Immature natural killer cell (primary cell): ENCODE measurements at regions not wholly inside any gene's neighbourhood (a gene's known extent, or its start where the extent isn't known, plus 50 kb on each side); places are given as distances from the start of the nearest gene placed in this dataset.

ENCODE experiments used
- DNase-seq, 3 donors: peaks; one replicate each; pipeline ENCODE4 v3.0.0; 2022; ENCODE audit warnings: mixed read lengths in 1 of 3
- H3K27ac Mint-ChIP-seq, 6 donors: one replicate each; pipeline ENCODE4 v1.8.0; 2020; ENCODE audit warnings: mixed read lengths in 6 of 6, mild to moderate bottlenecking in 5 of 6, inconsistent platforms in 4 of 6, moderate library complexity in 3 of 6
- H3K27me3 Mint-ChIP-seq, 3 donors: one replicate each; pipeline ENCODE4 v1.8.0; 2020 to 2021; ENCODE audit warnings: low read depth in 3 of 3, mild to moderate bottlenecking in 3 of 3, mixed read lengths in 3 of 3, moderate library complexity in 3 of 3, inconsistent platforms in 1 of 3
- H3K36me3 Mint-ChIP-seq, 3 donors: one replicate each; pipeline ENCODE4 v1.8.0; 2020; ENCODE audit warnings: mixed read lengths in 3 of 3, inconsistent platforms in 2 of 3, mild to moderate bottlenecking in 2 of 3
- H3K4me1 Mint-ChIP-seq, 2 donors: one replicate each; pipeline ENCODE4 v1.8.0; 2020; ENCODE audit warnings: inconsistent platforms in 2 of 2, mild to moderate bottlenecking in 2 of 2, mixed read lengths in 2 of 2, moderate library complexity in 1 of 2
- H3K4me3 Mint-ChIP-seq, 5 donors: one replicate each; pipeline ENCODE4 v1.8.0; 2020; ENCODE audit warnings: mild to moderate bottlenecking in 5 of 5, mixed read lengths in 5 of 5, inconsistent platforms in 3 of 5, moderate library complexity in 3 of 5
- H3K9me3 Mint-ChIP-seq, 6 donors: one replicate each; pipeline ENCODE4 v1.8.0; 2020; ENCODE audit warnings: mild to moderate bottlenecking in 6 of 6, mixed read lengths in 6 of 6, inconsistent platforms in 4 of 6, moderate library complexity in 3 of 6

DNA sequence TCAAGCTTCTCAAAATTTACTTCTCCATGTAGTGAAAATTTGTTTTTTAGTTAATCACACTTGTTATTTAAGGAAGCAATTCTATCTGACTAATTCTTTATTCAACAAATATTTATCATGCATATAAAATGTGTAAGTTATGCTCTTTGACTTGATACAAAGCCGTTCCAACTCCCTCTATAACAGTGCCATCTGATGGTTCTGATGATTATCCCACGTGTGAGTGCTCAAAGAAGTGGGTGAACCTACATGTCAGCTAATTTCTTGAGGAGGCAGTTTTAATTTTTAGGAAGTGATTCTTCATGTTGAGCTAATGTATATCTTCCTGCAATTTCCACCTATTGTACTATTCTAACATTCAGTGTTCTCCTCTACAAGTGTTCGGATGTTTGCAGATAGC is 88.8 kb upstream of the BRINP1 start:
- Mint-ChIP-seq H3K4me1 (no peaks in the 10 kb centered on the region), H3K36me3 (no peaks in the 10 kb centered on the region), H3K9me3 (peaks cover 0 to 12% (median 3%) of the 10 kb centered on the region in 6 donors), H3K4me3 (no peak overlapping the region), H3K27me3 (peaks cover 0 to 4% (median 2%) of the 10 kb centered on the region in 3 donors), H3K27ac (no peak overlapping the region)
- DNase-seq = no peak

- no peak for DNase-seq
- Mint-ChIP-seq H3K4me3 (no peak overlapping the region), H3K9me3 (peaks cover 0 to 7% (median 5%) of the 10 kb centered on the region in 6 donors), H3K36me3 (no peaks in the 10 kb centered on the region), H3K27ac (no peak overlapping the region), H3K4me1 (no peaks in the 10 kb centered on the region), H3K27me3 (peaks cover 0 to 2% (median 0%) of the 10 kb centered on the region in 3 donors)
These were observed 84.7 kb upstream of the BRINP1 start for GRCh38 chr9:119453980-119454379.

GRCh38 chr9:119453490-119453911 is 84.3 kb upstream of the BRINP1 start:
- H3K27ac Mint-ChIP-seq = no peak overlapping the region
- no peaks in the 10 kb centered on the region for H3K4me1 Mint-ChIP-seq
- H3K27me3 Mint-ChIP-seq = peaks cover 0 to 2% (median 0%) of the 10 kb centered on the region in 3 donors
- H3K4me3 Mint-ChIP-seq = no peak overlapping the region
- H3K36me3 Mint-ChIP-seq = no peaks in the 10 kb centered on the region
- H3K9me3 Mint-ChIP-seq = peaks cover 0 to 7% (median 5%) of the 10 kb centered on the region in 6 donors
- no peak for DNase-seq

DNA sequence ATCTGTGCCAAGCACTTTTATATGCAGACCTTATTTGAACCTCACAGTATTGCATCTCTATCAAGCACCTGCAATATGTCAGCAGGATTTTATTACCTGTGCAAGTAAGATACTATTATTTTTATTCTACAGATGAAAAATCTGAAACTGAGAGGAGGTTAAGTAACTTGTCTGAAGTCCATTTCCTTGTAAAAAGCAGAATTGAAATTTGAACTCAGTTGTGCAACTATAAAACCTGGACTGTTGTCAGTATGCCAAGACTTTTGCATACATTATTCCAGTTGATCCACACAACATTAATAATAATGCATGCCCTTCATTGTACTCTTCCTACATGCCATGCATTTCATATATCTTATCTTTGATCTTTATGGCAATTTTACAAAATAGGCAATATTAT is 82.2 kb upstream of the BRINP1 start:
- Mint-ChIP-seq H3K27ac (no peak overlapping the region), H3K9me3 (peaks cover 0 to 7% (median 5%) of the 10 kb centered on the region in 6 donors), H3K4me3 (no peak overlapping the region), H3K36me3 (no peaks in the 10 kb centered on the region), H3K4me1 (no peaks in the 10 kb centered on the region), H3K27me3 (peaks cover 0 to 2% (median 0%) of the 10 kb centered on the region in 3 donors)
- no peak for DNase-seq

GRCh38 chr9:119443179-119443578 is 73.9 kb upstream of the BRINP1 start:
- H3K36me3 Mint-ChIP-seq = no peaks in the 10 kb centered on the region
- H3K9me3 Mint-ChIP-seq = peaks cover 0 to 7% (median 3%) of the 10 kb centered on the region in 6 donors
- peaks cover 2 to 5% (median 4%) of the 10 kb centered on the region in 3 donors for H3K27me3 Mint-ChIP-seq
- no peaks in the 10 kb centered on the region for H3K4me1 Mint-ChIP-seq
- DNase-seq = no peak
- H3K4me3 Mint-ChIP-seq = no peak overlapping the region
- H3K27ac Mint-ChIP-seq = no peak overlapping the region

- no peak overlapping the region for H3K27ac Mint-ChIP-seq
- H3K4me3 Mint-ChIP-seq = no peak overlapping the region
- peaks cover 2 to 5% (median 4%) of the 10 kb centered on the region in 3 donors for H3K27me3 Mint-ChIP-seq
- H3K4me1 Mint-ChIP-seq = no peaks in the 10 kb centered on the region
- no peaks in the 10 kb centered on the region for H3K36me3 Mint-ChIP-seq
- DNase-seq = no peak
- peaks cover 0 to 7% (median 4%) of the 10 kb centered on the region in 6 donors for H3K9me3 Mint-ChIP-seq
These were observed 72.6 kb upstream of the BRINP1 start for GRCh38 chr9:119441832-119442231.

DNA sequence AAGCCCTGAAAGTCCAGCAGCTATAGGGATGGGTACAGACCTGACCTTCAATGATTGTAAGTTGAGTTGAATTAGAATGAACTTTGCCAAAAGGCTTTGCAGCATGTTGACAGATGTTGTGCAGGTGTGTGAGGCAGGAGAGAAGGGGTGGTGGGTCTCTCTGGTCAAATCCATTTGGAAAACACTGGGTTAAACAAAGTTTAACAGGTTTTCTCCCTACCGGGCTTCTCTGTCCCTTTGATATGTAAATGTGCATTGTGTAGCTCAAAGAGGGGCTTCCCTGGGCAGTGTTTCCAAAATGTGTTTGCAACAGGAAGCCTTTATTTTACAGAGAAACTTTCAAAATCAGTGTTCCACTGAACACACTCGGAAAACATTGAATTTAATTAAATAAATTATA is 72.1 kb upstream of the BRINP1 start:
- Mint-ChIP-seq H3K36me3 (no peaks in the 10 kb centered on the region), H3K4me1 (no peaks in the 10 kb centered on the region), H3K9me3 (peaks cover 0 to 7% (median 4%) of the 10 kb centered on the region in 6 donors), H3K4me3 (no peak overlapping the region), H3K27ac (no peak overlapping the region), H3K27me3 (peaks cover 2 to 5% (median 4%) of the 10 kb centered on the region in 3 donors)
- DNase-seq = no peak

GRCh38 chr9:119436261-119436660 is 67.0 kb upstream of the BRINP1 start:
- H3K36me3 Mint-ChIP-seq = no peaks in the 10 kb centered on the region
- no peak for DNase-seq
- H3K4me1 Mint-ChIP-seq = no peaks in the 10 kb centered on the region
- no peak overlapping the region for H3K27ac Mint-ChIP-seq
- H3K9me3 Mint-ChIP-seq = peaks cover 0 to 5% (median 3%) of the 10 kb centered on the region in 6 donors
- H3K4me3 Mint-ChIP-seq = no peak overlapping the region
- peaks cover 2 to 4% (median 2%) of the 10 kb centered on the region in 3 donors for H3K27me3 Mint-ChIP-seq

- Mint-ChIP-seq H3K36me3 (no peaks in the 10 kb centered on the region), H3K27me3 (peaks cover 2 to 6% (median 2%) of the 10 kb centered on the region in 3 donors), H3K9me3 (peaks cover 0 to 5% (median 3%) of the 10 kb centered on the region in 6 donors), H3K4me3 (no peak overlapping the region), H3K4me1 (no peaks in the 10 kb centered on the region), H3K27ac (no peak overlapping the region)
- DNase-seq = no peak
These were observed 65.8 kb upstream of the BRINP1 start for GRCh38 chr9:119435076-119435475.

GRCh38 chr9:119432428-119432827 is 63.2 kb upstream of the BRINP1 start:
- Mint-ChIP-seq H3K27ac (no peak overlapping the region), H3K9me3 (peaks cover 0 to 2% (median 0%) of the 10 kb centered on the region in 6 donors), H3K36me3 (no peaks in the 10 kb centered on the region), H3K4me1 (no peaks in the 10 kb centered on the region), H3K4me3 (no peak overlapping the region), H3K27me3 (peaks cover 0 to 3% (median 0%) of the 10 kb centered on the region in 3 donors)
- DNase-seq = no peak

- Mint-ChIP-seq H3K4me1 (no peaks in the 10 kb centered on the region), H3K36me3 (no peaks in the 10 kb centered on the region), H3K27me3 (peaks cover 0 to 3% (median 2%) of the 10 kb centered on the region in 3 donors), H3K9me3 (peaks cover 0 to 2% (median 0%) of the 10 kb centered on the region in 6 donors), H3K4me3 (no peak overlapping the region), H3K27ac (no peak overlapping the region)
- DNase-seq = no peak
These were observed 60.1 kb upstream of the BRINP1 start for GRCh38 chr9:119429302-119429701.

DNA sequence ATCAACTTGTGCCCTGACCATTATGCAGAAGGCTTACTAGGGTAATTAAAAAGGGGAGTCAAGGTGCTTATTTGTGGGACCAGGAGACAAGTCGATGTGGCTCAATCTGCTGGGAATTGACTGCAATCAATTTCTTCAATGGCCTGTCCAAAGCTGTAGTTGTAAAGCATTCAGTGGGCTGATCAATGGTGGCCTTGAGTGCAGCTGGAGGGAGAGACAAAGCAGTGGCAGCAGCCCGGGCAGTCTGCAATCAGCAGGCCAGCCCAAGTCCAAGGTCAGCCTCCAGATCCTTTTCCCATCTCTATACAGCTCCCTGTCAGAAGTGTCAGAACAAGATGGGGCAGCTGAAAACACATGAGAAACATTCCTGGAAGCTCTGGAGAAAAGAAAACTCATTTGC is 51.0 kb upstream of the BRINP1 start:
- H3K27ac Mint-ChIP-seq = no peak overlapping the region
- H3K36me3 Mint-ChIP-seq = no peaks in the 10 kb centered on the region
- H3K4me3 Mint-ChIP-seq = no peak overlapping the region
- peaks cover 0 to 2% (median 0%) of the 10 kb centered on the region in 3 donors for H3K27me3 Mint-ChIP-seq
- no peak for DNase-seq
- H3K4me1 Mint-ChIP-seq = no peaks in the 10 kb centered on the region
- H3K9me3 Mint-ChIP-seq = peaks cover 0 to 13% (median 3%) of the 10 kb centered on the region in 6 donors
